GM23248 (cell line): ENCODE measurements at regions not wholly inside any gene's neighbourhood (a gene's known extent, or its start where the extent isn't known, plus 50 kb on each side); places are given as distances from the start of the nearest gene placed in this dataset.

ENCODE experiments used
- EZH2 ChIP-seq: fragments of 200-600 bp; sonication (generic); IDR thresholded peaks from 2 replicates; pipeline ENCODE4 v1.6.1; 2018; ENCODE audit warnings: antibody characterized with exemption, mild to moderate bottlenecking; ENCODE audit not compliant: insufficient read depth, poor library complexity, severe bottlenecking
- EZH2phosphoT487 ChIP-seq: fragments of 200-600 bp; sonication (generic); IDR thresholded peaks from 2 replicates; pipeline ENCODE4 v1.6.1; 2018; ENCODE audit warnings: antibody characterized with exemption, moderate library complexity, mild to moderate bottlenecking, low read depth; ENCODE audit not compliant: insufficient read depth

GRCh38 chr14:104307246-104307626 lies 168.8 kb downstream of the KIF26A start:
- TF ChIP-seq EZH2 (no peak), EZH2phosphoT487 (no peak)
